ENCODE measurements at regions not wholly inside any gene's neighbourhood (a gene's known extent, or its start where the extent isn't known, plus 50 kb on each side); places are given as distances from the start of the nearest gene placed in this dataset.

DNA sequence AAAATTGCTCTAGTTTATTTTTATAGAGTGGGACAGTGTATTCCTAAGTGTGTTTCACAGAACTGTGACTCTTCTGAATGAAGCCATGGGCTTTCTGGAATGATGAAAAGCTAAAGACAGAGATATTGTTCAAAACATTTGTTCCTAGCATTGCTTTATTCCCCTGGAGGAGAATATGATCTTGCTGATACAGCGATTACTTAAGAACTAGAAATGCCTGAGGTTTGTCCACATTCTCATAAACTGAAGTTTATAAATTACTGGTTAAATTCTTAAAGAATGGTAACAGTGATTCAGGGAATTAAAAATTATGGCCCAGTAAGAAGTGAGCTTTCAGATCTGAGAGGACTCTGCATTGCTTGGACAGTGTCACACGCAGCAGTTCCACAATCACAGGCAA, 690.3 kb downstream of the FAM181B start:
- TF ChIP-seq, protein P1, sequence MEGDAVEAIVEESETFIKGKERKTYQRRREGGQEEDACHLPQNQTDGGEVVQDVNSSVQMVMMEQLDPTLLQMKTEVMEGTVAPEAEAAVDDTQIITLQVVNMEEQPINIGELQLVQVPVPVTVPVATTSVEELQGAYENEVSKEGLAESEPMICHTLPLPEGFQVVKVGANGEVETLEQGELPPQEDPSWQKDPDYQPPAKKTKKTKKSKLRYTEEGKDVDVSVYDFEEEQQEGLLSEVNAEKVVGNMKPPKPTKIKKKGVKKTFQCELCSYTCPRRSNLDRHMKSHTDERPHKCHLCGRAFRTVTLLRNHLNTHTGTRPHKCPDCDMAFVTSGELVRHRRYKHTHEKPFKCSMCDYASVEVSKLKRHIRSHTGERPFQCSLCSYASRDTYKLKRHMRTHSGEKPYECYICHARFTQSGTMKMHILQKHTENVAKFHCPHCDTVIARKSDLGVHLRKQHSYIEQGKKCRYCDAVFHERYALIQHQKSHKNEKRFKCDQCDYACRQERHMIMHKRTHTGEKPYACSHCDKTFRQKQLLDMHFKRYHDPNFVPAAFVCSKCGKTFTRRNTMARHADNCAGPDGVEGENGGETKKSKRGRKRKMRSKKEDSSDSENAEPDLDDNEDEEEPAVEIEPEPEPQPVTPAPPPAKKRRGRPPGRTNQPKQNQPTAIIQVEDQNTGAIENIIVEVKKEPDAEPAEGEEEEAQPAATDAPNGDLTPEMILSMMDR (IDR thresholded peaks at IDR 0.05; ENCODE audit: low read depth, low read length, missing input control): no peak
- no peak for TF ChIP-seq EGR1 (IDR thresholded peaks at IDR 0.05; ENCODE audit: low read depth in 2 of 2)
- TF ChIP-seq, protein P2, sequence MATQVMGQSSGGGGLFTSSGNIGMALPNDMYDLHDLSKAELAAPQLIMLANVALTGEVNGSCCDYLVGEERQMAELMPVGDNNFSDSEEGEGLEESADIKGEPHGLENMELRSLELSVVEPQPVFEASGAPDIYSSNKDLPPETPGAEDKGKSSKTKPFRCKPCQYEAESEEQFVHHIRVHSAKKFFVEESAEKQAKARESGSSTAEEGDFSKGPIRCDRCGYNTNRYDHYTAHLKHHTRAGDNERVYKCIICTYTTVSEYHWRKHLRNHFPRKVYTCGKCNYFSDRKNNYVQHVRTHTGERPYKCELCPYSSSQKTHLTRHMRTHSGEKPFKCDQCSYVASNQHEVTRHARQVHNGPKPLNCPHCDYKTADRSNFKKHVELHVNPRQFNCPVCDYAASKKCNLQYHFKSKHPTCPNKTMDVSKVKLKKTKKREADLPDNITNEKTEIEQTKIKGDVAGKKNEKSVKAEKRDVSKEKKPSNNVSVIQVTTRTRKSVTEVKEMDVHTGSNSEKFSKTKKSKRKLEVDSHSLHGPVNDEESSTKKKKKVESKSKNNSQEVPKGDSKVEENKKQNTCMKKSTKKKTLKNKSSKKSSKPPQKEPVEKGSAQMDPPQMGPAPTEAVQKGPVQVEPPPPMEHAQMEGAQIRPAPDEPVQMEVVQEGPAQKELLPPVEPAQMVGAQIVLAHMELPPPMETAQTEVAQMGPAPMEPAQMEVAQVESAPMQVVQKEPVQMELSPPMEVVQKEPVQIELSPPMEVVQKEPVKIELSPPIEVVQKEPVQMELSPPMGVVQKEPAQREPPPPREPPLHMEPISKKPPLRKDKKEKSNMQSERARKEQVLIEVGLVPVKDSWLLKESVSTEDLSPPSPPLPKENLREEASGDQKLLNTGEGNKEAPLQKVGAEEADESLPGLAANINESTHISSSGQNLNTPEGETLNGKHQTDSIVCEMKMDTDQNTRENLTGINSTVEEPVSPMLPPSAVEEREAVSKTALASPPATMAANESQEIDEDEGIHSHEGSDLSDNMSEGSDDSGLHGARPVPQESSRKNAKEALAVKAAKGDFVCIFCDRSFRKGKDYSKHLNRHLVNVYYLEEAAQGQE (IDR thresholded peaks at IDR 0.05): no peak
- no peak for TF ChIP-seq FOXA1 (IDR thresholded peaks at IDR 0.05)
- TF ChIP-seq JUND (IDR thresholded peaks at IDR 0.05): no peak
- TF ChIP-seq GABPA (IDR thresholded peaks at IDR 0.05 in 1 of 2, conservative IDR thresholded peaks at IDR 0.05 in 1 of 2): no peak
- TF ChIP-seq YY1 (IDR thresholded peaks at IDR 0.05): no peak

All from liver (tissue), 3 donors.